GM12878 (cell line): ENCODE measurements at regions not wholly inside any gene's neighbourhood (a gene's known extent, or its start where the extent isn't known, plus 50 kb on each side); places are given as distances from the start of the nearest gene placed in this dataset.

ENCODE experiments used
- ATAC-seq: fragments of 200-7000 bp; cut with Tn5 transposase; 3 replicates; pipeline ENCODE4 v1.9.1; 2020; ENCODE audit warnings: mild to moderate bottlenecking, moderate library complexity
- BruUV-seq: library from RNA; stranded (reverse); fragments of 400-500 nt; replicated peaks from 2 replicates; lab custom pipeline; 2021; lab: Mats Ljungman, UMichigan
- CTCF ChIA-PET: fragments of 300-600 bp; sonication (Branson Sonifier 250); formaldehyde crosslinking; extraction: SDS; loops from one replicate; lab custom pipeline; 2021; ENCODE audit warnings: inconsistent platforms; lab: Yijun Ruan, JAX
- POLR2A ChIA-PET: fragments of 350-600 bp; formaldehyde crosslinking; extraction: SDS; loops from one replicate; lab custom pipeline; 2021; ENCODE audit warnings: inconsistent platforms; lab: Charles Lee
- RAD21 ChIA-PET: fragments of 300-600 bp; sonication (Branson Sonifier 250); formaldehyde crosslinking; loops from one replicate; lab custom pipeline; 2023; ENCODE audit warnings: antibody characterized with exemption; ENCODE audit not compliant: unreplicated experiment; lab: Charles Lee
- SMC1A ChIA-PET: fragments of 300-600 bp; sonication (Branson Sonifier 250); formaldehyde crosslinking; loops from one replicate; lab custom pipeline; 2023; ENCODE audit not compliant: unreplicated experiment, uncharacterized antibody; lab: Charles Lee
- DNase-seq: peaks from one replicate; pipeline ENCODE4 v3.0.0-alpha.2; 2011; ENCODE audit warnings: low read depth, low spot score
- FAIRE-seq: peaks from 3 replicates; lab custom pipeline; 2011; peaks lifted over from hg19 to GRCh38; lab: Jason Lieb, UNC
- H2AFZ ChIP-seq: 2 replicates; pipeline ENCODE4 v1.6.0; 2011; ENCODE audit warnings: low read depth, low read length, control low read depth; ENCODE audit not compliant: control insufficient read depth
- H3K27ac ChIP-seq: 2 replicates; pipeline ENCODE4 v1.5.1; 2011; ENCODE audit warnings: control low read depth; ENCODE audit not compliant: control insufficient read depth, insufficient read depth
- H3K27me3 ChIP-seq, 2 experiments: replicated peaks in 1 of 2; 2 replicates each; pipeline versions ENCODE4 v1.6.0 to v1.6.1; 2011; ENCODE audit warnings: low read length in 1 of 2; ENCODE audit not compliant: control insufficient read depth in 2 of 2, insufficient read depth in 2 of 2
- H3K36me3 ChIP-seq, 2 experiments: 2 replicates each; pipeline ENCODE4 v1.5.1; 2011; ENCODE audit warnings: low read length in 1 of 2; ENCODE audit not compliant: control insufficient read depth in 2 of 2, insufficient read depth in 2 of 2
- H3K4me1 ChIP-seq: 2 replicates; pipeline ENCODE4 v1.6.1; 2011; ENCODE audit warnings: mild to moderate bottlenecking, low read length, moderate library complexity, mixed read lengths; ENCODE audit not compliant: control insufficient read depth, insufficient read depth
- H3K4me2 ChIP-seq: 2 replicates; pipeline ENCODE4 v1.6.0; 2011; ENCODE audit warnings: control low read depth; ENCODE audit not compliant: control insufficient read depth, insufficient read depth
- H3K4me3 ChIP-seq: fragments of 200-600 bp; sonication (generic); 2 replicates; pipeline ENCODE4 v1.5.1; 2016
- H3K79me2 ChIP-seq: 2 replicates; pipeline ENCODE4 v1.6.0; 2011; ENCODE audit warnings: low read length; ENCODE audit not compliant: control insufficient read depth, insufficient read depth
- H3K9ac ChIP-seq: 2 replicates; pipeline ENCODE4 v1.8.0; 2011; ENCODE audit warnings: low read length, control low read depth, mixed read lengths; ENCODE audit not compliant: control insufficient read depth, insufficient read depth
- H3K9me3 ChIP-seq: replicated peaks from 3 replicates; pipeline ENCODE4 v1.5.1; 2011; ENCODE audit warnings: mild to moderate bottlenecking, low read length; ENCODE audit not compliant: control insufficient read depth, insufficient read depth
- H4K20me1 ChIP-seq: 2 replicates; pipeline ENCODE4 v1.6.0; 2011; ENCODE audit not compliant: control insufficient read depth, insufficient read depth
- BHLHE40 ChIP-seq, 2 experiments: fragments of 450-650 bp in 1 of 2; IDR thresholded peaks; 2 replicates each; pipeline ENCODE4 v1.6.1; 2011 to 2017; ENCODE audit warnings: low read depth in 2 of 2, borderline replicate concordance in 1 of 2, improper control_type of control experiment in 1 of 2, low read length in 1 of 2, mild to moderate bottlenecking in 1 of 2
- CBFB ChIP-seq: IDR thresholded peaks from 2 replicates; pipeline ENCODE4 v1.6.1; 2016; ENCODE audit warnings: antibody characterized with exemption, low read depth
- DPF2 ChIP-seq: fragments of 450-650 bp; IDR thresholded peaks from 2 replicates; pipeline ENCODE4 v1.6.1; 2017; ENCODE audit warnings: mild to moderate bottlenecking
- ESRRA ChIP-seq: IDR thresholded peaks from 2 replicates; pipeline ENCODE4 v1.6.1; 2012; ENCODE audit warnings: mild to moderate bottlenecking, low read length, improper control_type of control experiment
- FOS ChIP-seq: IDR thresholded peaks from 3 replicates; pipeline ENCODE4 v1.6.1; 2011; ENCODE audit warnings: borderline replicate concordance; ENCODE audit not compliant: insufficient read length; ENCODE audit errors: extremely low read depth
- HCFC1 ChIP-seq: fragments of 150-350 bp; IDR thresholded peaks from 2 replicates; pipeline ENCODE4 v1.6.1; 2014; ENCODE audit warnings: low read length
- IKZF2 ChIP-seq, 2 experiments: fragments of 450-650 bp; IDR thresholded peaks; 2 replicates each; pipeline ENCODE4 v1.6.1; 2017; ENCODE audit warnings: mild to moderate bottlenecking in 2 of 2, moderate library complexity in 2 of 2
- IRF3 ChIP-seq: fragments of 450-650 bp; IDR thresholded peaks from 2 replicates; pipeline ENCODE4 v1.6.1; 2014; ENCODE audit warnings: mild to moderate bottlenecking
- KDM1A ChIP-seq: fragments of 200-600 bp; sonication (generic); IDR thresholded peaks from 2 replicates; pipeline ENCODE4 v1.6.1; 2016; ENCODE audit warnings: borderline replicate concordance
- MTA2 ChIP-seq: fragments of 450-650 bp; IDR thresholded peaks from 2 replicates; pipeline ENCODE4 v1.6.1; 2016; ENCODE audit warnings: low read depth, mild to moderate bottlenecking, moderate library complexity
- MYB ChIP-seq: fragments of 150-350 bp; IDR thresholded peaks from 2 replicates; pipeline ENCODE4 v1.6.1; 2014; ENCODE audit warnings: mild to moderate bottlenecking, low read depth, low read length, borderline replicate concordance
- NR2C1 ChIP-seq: fragments of 450-650 bp; IDR thresholded peaks from 2 replicates; pipeline ENCODE4 v1.6.1; 2017; ENCODE audit warnings: antibody characterized with exemption, mild to moderate bottlenecking, moderate library complexity
- NR2F1 ChIP-seq: fragments of 450-650 bp; conservative IDR thresholded peaks from 2 replicates; pipeline ENCODE4 v1.6.1; 2017; ENCODE audit warnings: mild to moderate bottlenecking
- POLR2AphosphoS2 ChIP-seq: IDR thresholded peaks from 2 replicates; pipeline ENCODE4 v1.6.1; 2011; ENCODE audit warnings: low read depth, mild to moderate bottlenecking, low read length, improper control_type of control experiment, moderate library complexity
- RAD21 ChIP-seq: IDR thresholded peaks from 2 replicates; pipeline ENCODE4 v1.6.1; 2011; ENCODE audit warnings: mild to moderate bottlenecking, low read depth, low read length, moderate library complexity; ENCODE audit not compliant: insufficient read depth
- SIN3A ChIP-seq: IDR thresholded peaks from 2 replicates; pipeline ENCODE4 v1.6.1; 2012; ENCODE audit warnings: low read depth, low read length, improper control_type of control experiment
- SP1 ChIP-seq: IDR thresholded peaks from one replicate; pipeline ENCODE4 v1.6.1; 2011; ENCODE audit warnings: low read depth, low read length
- SREBF2 ChIP-seq: IDR thresholded peaks from 2 replicates; pipeline ENCODE4 v1.6.1; 2012; ENCODE audit warnings: mild to moderate bottlenecking, low read length
- STAT3 ChIP-seq: IDR thresholded peaks from 2 replicates; pipeline ENCODE4 v1.6.1; 2011; ENCODE audit warnings: low read depth, low read length, improper control_type of control experiment
- TARDBP ChIP-seq: IDR thresholded peaks from 2 replicates; pipeline ENCODE4 v1.6.1; 2016; ENCODE audit warnings: borderline replicate concordance
- TCF3 ChIP-seq: IDR thresholded peaks from 2 replicates; pipeline ENCODE4 v1.6.1; 2012; ENCODE audit warnings: low read depth, mild to moderate bottlenecking, low read length, borderline replicate concordance; ENCODE audit not compliant: insufficient read depth
- WRNIP1 ChIP-seq: IDR thresholded peaks from 2 replicates; pipeline ENCODE4 v1.6.1; 2011; ENCODE audit warnings: low read depth, low read length, improper control_type of control experiment, borderline replicate concordance
- ZNF384 ChIP-seq: IDR thresholded peaks from 2 replicates; pipeline ENCODE4 v1.6.1; 2012; ENCODE audit warnings: low read depth, mild to moderate bottlenecking, low read length, improper control_type of control experiment, borderline replicate concordance
- ZSCAN29 ChIP-seq: fragments of 450-650 bp; IDR thresholded peaks from 2 replicates; pipeline ENCODE4 v1.6.1; 2017; ENCODE audit warnings: mild to moderate bottlenecking, moderate library complexity
- WGBS: methylation state at CpG from one replicate; pipeline ENCODE4 v1.1.6; 2016; ENCODE audit warnings: low lambda C conversion rate; ENCODE audit not compliant: insufficient replicate concordance, insufficient coverage; ENCODE audit errors: missing lambda C conversion rate; 5-methylcytosine and 5-hydroxymethylcytosine counted together
- in situ Hi-C: fragments of 300-500 bp; cut with MboI; formaldehyde crosslinking; loops from 9 replicates; pipeline ENCODE4 v1.14.3; 2018; ENCODE audit warnings: mixed read lengths
- intact Hi-C: fragments of 100-400 bp; cut with micrococcal nuclease; formaldehyde crosslinking; loops from one replicate; pipeline ENCODE4 v1.14.2; 2022; ENCODE audit not compliant: unreplicated experiment
- TF ChIP-seq, protein P1 (sequence below), 3 experiments: IDR thresholded peaks in 2 of 3; conservative IDR thresholded peaks in 1 of 3; 2 replicates each; pipeline ENCODE4 v1.5.1; 2011; ENCODE audit warnings: low read depth in 3 of 3, low read length in 3 of 3, mild to moderate bottlenecking in 3 of 3, control low read depth in 2 of 3, moderate library complexity in 2 of 3, inconsistent platforms in 1 of 3, mixed read lengths in 1 of 3; ENCODE audit not compliant: control insufficient read depth in 2 of 3, insufficient read depth in 1 of 3; ENCODE audit errors: extremely low read depth in 1 of 3

GRCh38 chr15:29461877-29462276, 192.3 kb upstream of the NSMCE3 start (continued):
- no peak for TF ChIP-seq NR2C1
- TF ChIP-seq MYB, result no peak
- no peak for TF ChIP-seq KDM1A
- no peak for TF ChIP-seq FOS
- TF ChIP-seq RAD21, result no peak
- no peak for TF ChIP-seq BHLHE40 (IDR thresholded peaks at IDR 0.05; ENCODE audit: borderline replicate concordance in 1 of 2, low read depth in 2 of 2, low read length in 1 of 2)

DNA sequence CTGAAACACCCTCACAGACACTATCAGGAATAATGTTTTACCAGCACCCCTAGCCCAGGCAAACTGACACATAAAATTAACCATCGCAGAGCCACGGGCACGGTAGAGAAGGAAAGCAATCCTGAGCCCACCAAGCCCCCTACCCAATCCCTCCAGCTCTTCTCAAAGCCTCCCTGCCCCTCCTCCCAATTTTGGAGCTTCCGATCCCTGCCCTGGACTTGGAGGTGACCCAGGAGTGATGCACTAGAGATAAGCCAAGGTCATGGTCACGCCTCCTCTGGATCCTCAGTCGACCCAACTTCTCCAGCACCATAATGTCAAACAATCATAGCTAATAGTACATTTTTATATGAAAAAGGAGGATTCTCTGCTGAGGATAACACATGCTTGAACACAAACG, 188.7 kb upstream of the NSMCE3 start:
- in situ Hi-C loops (no loop called here), intact Hi-C loops (no loop called here)
- FAIRE-seq (no peak), DNase-seq (no peak), ATAC-seq (no peak)
- ChIA-PET POLR2A (no interaction called here), CTCF (no interaction called here), SMC1A (no interaction called here), RAD21 (no interaction called here)
- H3K36me3 ChIP-seq, result no peaks in the 10 kb centered on the region
- H3K9me3 ChIP-seq, result no peaks in the 10 kb centered on the region
- H3K9ac ChIP-seq, result no peak overlapping the region
- H3K4me1 ChIP-seq, result no peaks in the 10 kb centered on the region
- H3K27me3 ChIP-seq, result no peaks in the 10 kb centered on the region
- no peak overlapping the region for H2AFZ ChIP-seq
- H3K4me2 ChIP-seq, result no peak overlapping the region
- WGBS, result 27% methylated on average over 7 of the region's 7 CpGs
- H3K4me3 ChIP-seq, result no peak overlapping the region
- no peaks in the 10 kb centered on the region for H4K20me1 ChIP-seq
- no peaks in the 10 kb centered on the region for H3K79me2 ChIP-seq
- no TSS peak for BruUV-seq
- TF ChIP-seq DPF2 (no peak), CBFB (no peak), MTA2 (no peak), IKZF2 (IDR thresholded peaks at IDR 0.05) (no peak), IRF3 (no peak), ESRRA (no peak), NR2F1 (no peak), TARDBP (no peak), HCFC1 (no peak), SIN3A (no peak), TCF3 (no peak), STAT3 (no peak), KDM1A (no peak), ZNF384 (no peak), WRNIP1 (no peak), POLR2AphosphoS2 (no peak), SREBF2 (no peak), SP1 (no peak), ZSCAN29 (no peak)
- TF ChIP-seq, protein P1, sequence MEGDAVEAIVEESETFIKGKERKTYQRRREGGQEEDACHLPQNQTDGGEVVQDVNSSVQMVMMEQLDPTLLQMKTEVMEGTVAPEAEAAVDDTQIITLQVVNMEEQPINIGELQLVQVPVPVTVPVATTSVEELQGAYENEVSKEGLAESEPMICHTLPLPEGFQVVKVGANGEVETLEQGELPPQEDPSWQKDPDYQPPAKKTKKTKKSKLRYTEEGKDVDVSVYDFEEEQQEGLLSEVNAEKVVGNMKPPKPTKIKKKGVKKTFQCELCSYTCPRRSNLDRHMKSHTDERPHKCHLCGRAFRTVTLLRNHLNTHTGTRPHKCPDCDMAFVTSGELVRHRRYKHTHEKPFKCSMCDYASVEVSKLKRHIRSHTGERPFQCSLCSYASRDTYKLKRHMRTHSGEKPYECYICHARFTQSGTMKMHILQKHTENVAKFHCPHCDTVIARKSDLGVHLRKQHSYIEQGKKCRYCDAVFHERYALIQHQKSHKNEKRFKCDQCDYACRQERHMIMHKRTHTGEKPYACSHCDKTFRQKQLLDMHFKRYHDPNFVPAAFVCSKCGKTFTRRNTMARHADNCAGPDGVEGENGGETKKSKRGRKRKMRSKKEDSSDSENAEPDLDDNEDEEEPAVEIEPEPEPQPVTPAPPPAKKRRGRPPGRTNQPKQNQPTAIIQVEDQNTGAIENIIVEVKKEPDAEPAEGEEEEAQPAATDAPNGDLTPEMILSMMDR (IDR thresholded peaks at IDR 0.05 in 2 of 3, conservative IDR thresholded peaks at IDR 0.05 in 1 of 3; ENCODE audit: control insufficient read depth in 2 of 3, extremely low read depth in 1 of 3, insufficient read depth in 1 of 3, low read depth in 3 of 3, low read length in 3 of 3), result no peak
- H3K27ac ChIP-seq, result no peak overlapping the region
